H1 (cell line): ENCODE measurements at regions not wholly inside any gene's neighbourhood (a gene's known extent, or its start where the extent isn't known, plus 50 kb on each side); places are given as distances from the start of the nearest gene placed in this dataset.

Experiments used
- CTCF ChIA-PET: fragments of 300-600 bp; sonication (Branson Sonifier 250); formaldehyde crosslinking; loops from one replicate; lab custom pipeline; 2021; ENCODE audit not compliant: partially characterized antibody; lab: Charles Lee
- POLR2A ChIA-PET: fragments of 300-600 bp; sonication (Branson Sonifier 250); formaldehyde crosslinking; loops from one replicate; lab custom pipeline; 2021; ENCODE audit warnings: inconsistent platforms; ENCODE audit not compliant: partially characterized antibody; lab: Charles Lee
- DNase-seq, 2 experiments: peaks; one replicate each; pipeline versions ENCODE4 v3.0.0 to v3.0.0-alpha.2; 2010 to 2022; ENCODE audit warnings: low spot score in 2 of 2, low read depth in 1 of 2, mixed read lengths in 1 of 2
- FAIRE-seq: peaks from 2 replicates; lab custom pipeline; 2011; peaks lifted over from hg19 to GRCh38; lab: Jason Lieb, UNC
- H2AFZ ChIP-seq: 2 replicates; pipeline ENCODE4 v1.8.1; 2012; ENCODE audit warnings: low read length, inconsistent platforms
- H2AK5ac ChIP-seq: 2 replicates; pipeline ENCODE4 v1.6.1; 2013; ENCODE audit warnings: low read depth, low read length
- H2BK120ac ChIP-seq: replicated peaks from 2 replicates; pipeline ENCODE3; 2013; ENCODE audit warnings: low read depth, low read length, inconsistent platforms
- H2BK12ac ChIP-seq: 2 replicates; pipeline ENCODE4 v1.6.1; 2013; ENCODE audit warnings: low read depth, low read length
- H2BK15ac ChIP-seq: 2 replicates; pipeline ENCODE4 v1.6.1; 2013; ENCODE audit warnings: low read length
- H2BK20ac ChIP-seq: 2 replicates; pipeline ENCODE4 v1.6.1; 2013; ENCODE audit warnings: low read length
- H2BK5ac ChIP-seq: 2 replicates; pipeline ENCODE4 v1.6.1; 2013; ENCODE audit warnings: low read depth, low read length
- H3K14ac ChIP-seq: 2 replicates; pipeline ENCODE4 v1.6.1; 2013; ENCODE audit warnings: inconsistent platforms; ENCODE audit not compliant: insufficient read length
- H3K18ac ChIP-seq: 2 replicates; pipeline ENCODE4 v1.6.1; 2013; ENCODE audit warnings: low read length; ENCODE audit errors: extremely low read depth
- H3K23ac ChIP-seq: 2 replicates; pipeline ENCODE4 v1.6.1; 2013; ENCODE audit warnings: inconsistent platforms; ENCODE audit not compliant: insufficient read length
- H3K23me2 ChIP-seq: 2 replicates; pipeline ENCODE4 v1.6.1; 2013; ENCODE audit warnings: low read depth, low read length
- H3K27ac ChIP-seq: 2 replicates; pipeline ENCODE4 v1.6.1; 2011; ENCODE audit warnings: low read depth, low read length, inconsistent platforms
- H3K27me3 ChIP-seq, 4 experiments: replicated peaks in 1 of 4; 1 replicate in 1 of 4; 2 replicates in 3 of 4; pipeline versions ENCODE4 v1.6.1 to v1.8.1; 2011 to 2013; ENCODE audit warnings: low read length in 3 of 4, mild to moderate bottlenecking in 3 of 4, inconsistent platforms in 2 of 4, mixed read lengths in 2 of 4, moderate library complexity in 1 of 4; ENCODE audit not compliant: control insufficient read depth in 3 of 4, insufficient read depth in 3 of 4; ENCODE audit errors: extremely low read depth in 1 of 4
- H3K36me3 ChIP-seq, 4 experiments: 2 replicates each; pipeline versions ENCODE4 v1.6.1 to v1.8.1; 2011 to 2013; ENCODE audit warnings: mild to moderate bottlenecking in 4 of 4, low read length in 3 of 4, moderate library complexity in 2 of 4, control low read depth in 1 of 4, inconsistent platforms in 1 of 4; ENCODE audit not compliant: insufficient read depth in 4 of 4, control insufficient read depth in 2 of 4
- H3K4ac ChIP-seq: replicated peaks from 2 replicates; pipeline ENCODE3; 2013; ENCODE audit warnings: low read length, low read depth, mixed read lengths, inconsistent platforms; ENCODE audit not compliant: insufficient read length
- H3K4me1 ChIP-seq, 4 experiments: replicated peaks in 1 of 4; 1 replicate in 1 of 4; 2 replicates in 3 of 4; pipeline versions ENCODE4 v1.6.1 to v1.8.1; 2011 to 2013; ENCODE audit warnings: low read length in 3 of 4, inconsistent platforms in 2 of 4, mixed read lengths in 1 of 4; ENCODE audit not compliant: insufficient read depth in 4 of 4, control insufficient read depth in 3 of 4
- H3K4me2 ChIP-seq, 2 experiments: 2 replicates each; pipeline versions ENCODE4 v1.6.1 to v1.8.1; 2011 to 2013; ENCODE audit warnings: low read depth in 2 of 2, low read length in 2 of 2, control low read depth in 1 of 2, inconsistent platforms in 1 of 2, mild to moderate bottlenecking in 1 of 2; ENCODE audit not compliant: insufficient read depth in 1 of 2
- H3K4me3 ChIP-seq, 4 experiments: fragments of 200-600, 300-600 bp in 1 of 4; sonication (generic), shearing (Covaris generic), sonication (Bioruptor Twin) in 1 of 4; 2 replicates each; pipeline versions ENCODE4 v1.5.1 to v1.8.1; 2011 to 2016; ENCODE audit warnings: low read length in 4 of 4, low read depth in 3 of 4, control low read depth in 2 of 4, inconsistent platforms in 2 of 4, mild to moderate bottlenecking in 2 of 4, mixed read lengths in 1 of 4, moderate library complexity in 1 of 4; ENCODE audit not compliant: insufficient read depth in 2 of 4; ENCODE audit errors: extremely low read depth in 1 of 4
- H3K56ac ChIP-seq: replicated peaks from 2 replicates; pipeline ENCODE3; 2013; ENCODE audit warnings: low read depth, mild to moderate bottlenecking, mixed read lengths, low read length, inconsistent platforms; ENCODE audit not compliant: insufficient read length
- H3K79me1 ChIP-seq: 2 replicates; pipeline ENCODE4 v1.6.1; 2013; ENCODE audit warnings: low read depth, low read length, control low read depth
- H3K79me2 ChIP-seq, 2 experiments: 2 replicates each; pipeline versions ENCODE4 v1.6.1 to v1.8.1; 2012 to 2013; ENCODE audit warnings: low read length in 2 of 2, mild to moderate bottlenecking in 2 of 2, inconsistent platforms in 1 of 2; ENCODE audit not compliant: insufficient read depth in 2 of 2, control insufficient read depth in 1 of 2
- H3K9ac ChIP-seq, 4 experiments: replicated peaks in 1 of 4; 1 replicate in 1 of 4; 2 replicates in 3 of 4; pipeline versions ENCODE4 v1.6.1 to v1.8.1; 2011 to 2013; ENCODE audit warnings: low read depth in 3 of 4, low read length in 3 of 4, control low read depth in 2 of 4, mild to moderate bottlenecking in 2 of 4, moderate library complexity in 2 of 4, inconsistent platforms in 1 of 4; ENCODE audit errors: extremely low read depth in 1 of 4
- H3K9me3 ChIP-seq, 2 experiments: 2 replicates each; pipeline versions ENCODE4 v1.6.1 to v1.8.1; 2012 to 2013; ENCODE audit warnings: mild to moderate bottlenecking in 2 of 2, moderate library complexity in 2 of 2, control low read depth in 1 of 2, inconsistent platforms in 1 of 2, low read depth in 1 of 2, low read length in 1 of 2, mixed read lengths in 1 of 2; ENCODE audit not compliant: insufficient read depth in 2 of 2
- H4K20me1 ChIP-seq, 2 experiments: replicated peaks in 1 of 2; 2 replicates each; pipeline versions ENCODE3 to v1.8.1; 2011 to 2013; ENCODE audit warnings: inconsistent platforms in 2 of 2, low read length in 2 of 2, mild to moderate bottlenecking in 1 of 2; ENCODE audit not compliant: insufficient read depth in 2 of 2, control insufficient read depth in 1 of 2
- H4K5ac ChIP-seq: 2 replicates; pipeline ENCODE4 v1.6.1; 2013; ENCODE audit warnings: low read length, low read depth, mixed read lengths, inconsistent platforms; ENCODE audit not compliant: insufficient read length
- H4K8ac ChIP-seq: 2 replicates; pipeline ENCODE4 v1.8.0; 2013; ENCODE audit warnings: mild to moderate bottlenecking, moderate library complexity, low read length, inconsistent platforms; ENCODE audit not compliant: insufficient read depth; ENCODE audit errors: extremely low read depth
- H4K91ac ChIP-seq: replicated peaks from 2 replicates; pipeline ENCODE3; 2013; ENCODE audit warnings: low read length, mixed read lengths, inconsistent platforms; ENCODE audit not compliant: insufficient read length
- CHD2 ChIP-seq: IDR thresholded peaks from 2 replicates; pipeline ENCODE4 v1.6.1; 2012; ENCODE audit warnings: low read length, improper control_type of control experiment
- CTCF ChIP-seq, 3 experiments: IDR thresholded peaks; 1 replicate in 2 of 3; 2 replicates in 1 of 3; pipeline versions ENCODE4 v1.5.1 to v1.6.1; 2011; ENCODE audit warnings: low read length in 3 of 3, mild to moderate bottlenecking in 3 of 3, inconsistent platforms in 2 of 3, low read depth in 1 of 3, moderate library complexity in 1 of 3; ENCODE audit not compliant: insufficient read depth in 1 of 3; ENCODE audit errors: control extremely low read depth in 1 of 3
- EGR1 ChIP-seq: IDR thresholded peaks from 2 replicates; pipeline ENCODE4 v1.6.1; 2011; ENCODE audit warnings: low read depth, low read length, borderline replicate concordance
- JUN ChIP-seq: IDR thresholded peaks from 2 replicates; pipeline ENCODE4 v1.6.1; 2011; ENCODE audit warnings: low read depth, mild to moderate bottlenecking, improper control_type of control experiment, low read length
- RAD21 ChIP-seq, 2 experiments: IDR thresholded peaks in 1 of 2; conservative IDR thresholded peaks in 1 of 2; 2 replicates each; pipeline ENCODE4 v1.6.1; 2011; ENCODE audit warnings: low read depth in 2 of 2, low read length in 2 of 2, improper control_type of control experiment in 1 of 2, inconsistent platforms in 1 of 2, mild to moderate bottlenecking in 1 of 2, moderate library complexity in 1 of 2
- TEAD4 ChIP-seq: IDR thresholded peaks from 2 replicates; pipeline ENCODE4 v1.6.1; 2012; ENCODE audit warnings: low read depth, low read length, inconsistent platforms, mixed read lengths
- WGBS, 2 experiments: shearing (Covaris generic) in 1 of 2; methylation state at CpG; one replicate each; pipeline versions ENCODE4 v1.1.6 to v1.1.7; 2013 to 2015; ENCODE audit warnings: low lambda C conversion rate in 2 of 2, mixed read lengths in 2 of 2, inconsistent platforms in 1 of 2, low coverage in 1 of 2, missing lambda C conversion rate in 1 of 2; ENCODE audit not compliant: insufficient replicate concordance in 2 of 2, insufficient coverage in 1 of 2, insufficient read length in 1 of 2; ENCODE audit errors: extremely low coverage in 1 of 2, missing lambda C conversion rate in 1 of 2; 5-methylcytosine and 5-hydroxymethylcytosine counted together

GRCh38 chr5:108617467-108618435 is 129.9 kb upstream of the FER start:
- H2BK12ac ChIP-seq = no peak overlapping the region
- H2BK5ac ChIP-seq = no peak overlapping the region
- no peak overlapping the region for H3K14ac ChIP-seq
- H3K36me3 ChIP-seq = no peaks in the 10 kb centered on the region
- no peaks in the 10 kb centered on the region; a peak in 1 of 7 replicates for H3K4me1 ChIP-seq
- 81% methylated on average over 8 of the region's 8 CpGs; no CpG with 5 or more reads in 1 of the 2 experiments for WGBS, 2 experiments
- no peak overlapping the region for H3K9ac ChIP-seq
- no peak overlapping the region for H2BK15ac ChIP-seq
- FAIRE-seq (no peak), DNase-seq (peak in 1 of 2 experiments; percentile 17)
- H3K4ac ChIP-seq = no peak overlapping the region
- no peak overlapping the region for H3K23ac ChIP-seq
- H2BK120ac ChIP-seq = no peak overlapping the region
- no peak overlapping the region for H3K27ac ChIP-seq
- H2AFZ ChIP-seq = 0 out of 2 replicates have a peak overlapping the region, but pooled peaks have one; percentile 7
- no peak overlapping the region for H4K8ac ChIP-seq
- no peaks in the 10 kb centered on the region for H3K23me2 ChIP-seq
- POLR2A ChIA-PET = no interaction called here
- no peaks in the 10 kb centered on the region for H3K79me2 ChIP-seq
- H3K4me3 ChIP-seq = no peak overlapping the region
- H4K91ac ChIP-seq = no peak overlapping the region
- H2AK5ac ChIP-seq = no peak overlapping the region
- H3K4me2 ChIP-seq = no peak overlapping the region
- H3K79me1 ChIP-seq = no peaks in the 10 kb centered on the region
- TF ChIP-seq JUN (no peak), TEAD4 (no peak), CHD2 (no peak), CTCF (IDR thresholded peaks at IDR 0.05; ENCODE audit: control extremely low read depth in 1 of 3, insufficient read depth in 1 of 3, low read depth in 1 of 3, low read length in 3 of 3) (peak; percentile 4 to 30 (median 7); a peak in 3 of 4 replicates), EGR1 (no peak), RAD21 (IDR thresholded peaks at IDR 0.05 in 1 of 2, conservative IDR thresholded peaks at IDR 0.05 in 1 of 2; ENCODE audit: low read depth in 2 of 2, low read length in 2 of 2) (peak in 1 of 2 experiments; percentile 23; a peak in 1 of 4 replicates)
- TF ChIP-seq, all 59 proteins: peak for 2
- Histone ChIP-seq H3K56ac (no peak overlapping the region), H3K9me3 (peaks cover 3 to 4% of the 10 kb centered on the region in 2 experiments; a peak in 1 of 4 replicates), H4K5ac (no peak overlapping the region), H4K20me1 (no peaks in the 10 kb centered on the region), H2BK20ac (no peak overlapping the region), H3K27me3 (no peaks in the 10 kb centered on the region), H3K18ac (no peak overlapping the region)
- CTCF ChIA-PET = interaction anchor here (1.0 to 2.2 kb wide), 11 partner anchors 12 to 168 kb away, joined by 3 to 6 read pairs (median 3); no protein-coding TSS in a partner anchor
